Suprapubic skin (tissue), 4 donors: ENCODE measurements at regions not wholly inside any gene's neighbourhood (a gene's known extent, or its start where the extent isn't known, plus 50 kb on each side); places are given as distances from the start of the nearest gene placed in this dataset.

Source experiments
- DNase-seq, 2 donors: peaks; one replicate each; pipeline ENCODE4 v3.0.0-alpha.2; 2019; ENCODE audit warnings: low spot score in 2 of 2
- H3K27ac ChIP-seq: fragments of 200-600 bp; sonication (generic); one replicate; pipeline ENCODE4 v1.5.1; 2019
- H3K27me3 ChIP-seq: fragments of 200-600 bp; sonication (generic); one replicate; pipeline ENCODE4 v1.5.1; 2019
- H3K36me3 ChIP-seq: fragments of 200-600 bp; sonication (generic); one replicate; pipeline ENCODE4 v1.5.1; 2019
- H3K4me1 ChIP-seq: fragments of 200-600 bp; sonication (generic); one replicate; pipeline ENCODE4 v1.5.1; 2019
- H3K4me3 ChIP-seq: fragments of 200-600 bp; sonication (generic); one replicate; pipeline ENCODE4 v1.5.1; 2019; ENCODE audit warnings: mild to moderate bottlenecking
- H3K9me3 ChIP-seq: fragments of 200-600 bp; sonication (generic); one replicate; pipeline ENCODE4 v1.5.1; 2019
- EP300 ChIP-seq: sonication (generic); formaldehyde crosslinking; IDR thresholded peaks from one replicate; pipeline ENCODE4 v1.6.1; 2017; ENCODE audit warnings: antibody characterized with exemption
- POLR2A ChIP-seq, 2 donors: fragments of 450-650 bp; IDR thresholded peaks; one replicate each; pipeline ENCODE4 v1.6.1; 2017; ENCODE audit warnings: antibody characterized with exemption in 2 of 2, mild to moderate bottlenecking in 2 of 2, moderate library complexity in 2 of 2
- POLR2AphosphoS5 ChIP-seq, 3 donors: sonication (generic); formaldehyde crosslinking; IDR thresholded peaks; one replicate each; pipeline ENCODE4 v1.6.1; 2017; ENCODE audit warnings: antibody characterized with exemption in 3 of 3
- WGBS: methylation state at CpG from one replicate; pipeline ENCODE4 v1.1.5; 2018; 5-methylcytosine and 5-hydroxymethylcytosine counted together
- TF ChIP-seq, protein P1 (sequence below), 2 donors: fragments of 200-600 bp in 1 of 2; fragments of 450-650 bp in 1 of 2; sonication (generic) in 1 of 2; IDR thresholded peaks; one replicate each; pipeline ENCODE4 v1.5.1; 2016 to 2019; ENCODE audit warnings: antibody characterized with exemption in 2 of 2, mild to moderate bottlenecking in 1 of 2, moderate library complexity in 1 of 2

DNA sequence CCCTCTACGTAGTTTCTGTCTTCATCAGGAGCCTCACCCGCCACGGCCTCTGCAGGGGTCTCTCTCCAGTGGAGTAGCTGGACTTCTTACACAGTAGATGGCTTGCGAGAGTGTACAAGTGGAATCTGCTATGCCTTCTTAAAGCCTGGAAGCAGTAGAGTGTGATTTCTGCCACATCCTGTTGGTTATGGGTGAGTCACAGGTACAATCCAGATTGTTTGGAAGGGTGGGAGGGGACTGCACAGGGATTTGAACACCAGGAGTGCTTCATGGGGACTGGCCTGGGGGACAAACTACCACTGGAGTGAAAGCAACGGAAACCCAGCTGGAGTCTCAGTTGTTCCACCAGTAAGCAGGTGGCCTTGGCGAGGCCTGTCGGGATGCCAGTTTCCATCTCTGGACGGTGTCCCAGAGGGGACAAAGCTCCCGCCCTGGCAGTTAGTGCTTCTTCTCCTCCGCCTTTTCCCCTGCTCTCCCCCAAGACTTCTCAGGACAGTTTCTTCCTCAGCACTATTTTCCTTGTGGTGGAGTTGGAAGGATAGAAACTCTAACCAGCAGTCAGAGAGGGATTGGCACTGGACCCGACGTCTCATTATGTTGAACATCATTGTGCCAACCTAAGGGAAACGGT is 85.0 kb upstream of the RCN1 start:
- Histone ChIP-seq H3K27ac (no peak overlapping the region), H3K4me3 (no peak overlapping the region), H3K36me3 (no peaks in the 10 kb centered on the region), H3K27me3 (peaks cover 29% of the 10 kb centered on the region), H3K9me3 (no peaks in the 10 kb centered on the region), H3K4me1 (no peaks in the 10 kb centered on the region)
- no peak for DNase-seq
- TF ChIP-seq, protein P1, sequence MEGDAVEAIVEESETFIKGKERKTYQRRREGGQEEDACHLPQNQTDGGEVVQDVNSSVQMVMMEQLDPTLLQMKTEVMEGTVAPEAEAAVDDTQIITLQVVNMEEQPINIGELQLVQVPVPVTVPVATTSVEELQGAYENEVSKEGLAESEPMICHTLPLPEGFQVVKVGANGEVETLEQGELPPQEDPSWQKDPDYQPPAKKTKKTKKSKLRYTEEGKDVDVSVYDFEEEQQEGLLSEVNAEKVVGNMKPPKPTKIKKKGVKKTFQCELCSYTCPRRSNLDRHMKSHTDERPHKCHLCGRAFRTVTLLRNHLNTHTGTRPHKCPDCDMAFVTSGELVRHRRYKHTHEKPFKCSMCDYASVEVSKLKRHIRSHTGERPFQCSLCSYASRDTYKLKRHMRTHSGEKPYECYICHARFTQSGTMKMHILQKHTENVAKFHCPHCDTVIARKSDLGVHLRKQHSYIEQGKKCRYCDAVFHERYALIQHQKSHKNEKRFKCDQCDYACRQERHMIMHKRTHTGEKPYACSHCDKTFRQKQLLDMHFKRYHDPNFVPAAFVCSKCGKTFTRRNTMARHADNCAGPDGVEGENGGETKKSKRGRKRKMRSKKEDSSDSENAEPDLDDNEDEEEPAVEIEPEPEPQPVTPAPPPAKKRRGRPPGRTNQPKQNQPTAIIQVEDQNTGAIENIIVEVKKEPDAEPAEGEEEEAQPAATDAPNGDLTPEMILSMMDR (IDR thresholded peaks at IDR 0.05): no peak
- TF ChIP-seq EP300 (no peak), POLR2A (IDR thresholded peaks at IDR 0.05) (no peak), POLR2AphosphoS5 (IDR thresholded peaks at IDR 0.05) (no peak)
- WGBS: 89% methylated on average over 13 of the region's 13 CpGs

DNA sequence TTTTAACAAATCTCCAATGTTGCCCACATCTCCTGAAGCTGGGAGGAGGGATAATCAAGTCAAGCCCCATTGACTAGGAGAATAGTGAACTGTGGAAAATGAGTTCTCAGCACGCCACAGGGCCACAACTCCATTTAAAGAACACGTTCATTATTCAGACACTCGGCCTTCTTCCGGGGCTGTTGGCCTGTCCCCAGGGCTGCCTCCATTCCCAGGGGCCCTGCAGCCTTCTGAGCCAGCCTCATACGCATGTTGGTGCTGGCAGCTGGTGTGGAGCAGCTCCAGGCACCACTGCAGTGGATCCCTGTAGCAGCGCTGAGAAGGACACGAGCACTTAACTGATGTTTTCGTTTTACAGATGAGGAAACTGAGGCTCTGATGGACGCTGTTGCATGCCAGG is 87.5 kb upstream of the RCN1 start:
- no peaks in the 10 kb centered on the region for H3K4me1 ChIP-seq
- H3K9me3 ChIP-seq: no peaks in the 10 kb centered on the region
- H3K36me3 ChIP-seq: no peaks in the 10 kb centered on the region
- H3K27me3 ChIP-seq: peaks cover 19% of the 10 kb centered on the region
- 73% methylated on average over 9 of the region's 9 CpGs for WGBS
- DNase-seq: no peak
- H3K27ac ChIP-seq: no peak overlapping the region
- no peak overlapping the region for H3K4me3 ChIP-seq
- no peak for TF ChIP-seq POLR2A (IDR thresholded peaks at IDR 0.05)
- TF ChIP-seq, protein P1 (IDR thresholded peaks at IDR 0.05): no peak
- no peak for TF ChIP-seq EP300
- no peak for TF ChIP-seq POLR2AphosphoS5 (IDR thresholded peaks at IDR 0.05)

DNA sequence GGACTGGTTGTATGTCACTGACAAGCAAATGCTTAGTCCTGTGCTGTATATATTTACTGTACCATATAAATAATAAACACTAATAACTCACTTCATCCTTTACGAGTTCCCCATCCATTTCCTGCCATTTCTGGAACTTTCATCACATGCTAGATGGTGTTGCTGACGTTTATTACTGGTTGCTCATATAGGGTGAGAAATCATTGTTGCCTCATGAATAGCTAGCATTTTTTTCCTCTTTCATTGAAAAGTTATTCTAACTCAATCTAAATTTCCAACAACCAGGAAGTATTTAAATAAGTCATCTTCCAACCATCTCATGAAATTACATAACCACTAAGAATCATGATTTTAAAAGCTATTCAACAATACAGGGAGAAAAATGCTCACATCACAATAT is 88.6 kb upstream of the RCN1 start:
- Histone ChIP-seq H3K4me1 (no peaks in the 10 kb centered on the region), H3K36me3 (no peaks in the 10 kb centered on the region), H3K4me3 (no peak overlapping the region), H3K9me3 (no peaks in the 10 kb centered on the region), H3K27me3 (peaks cover 19% of the 10 kb centered on the region), H3K27ac (no peak overlapping the region)
- no peak for DNase-seq
- WGBS: 61% methylated on average over 2 of the region's 2 CpGs
- TF ChIP-seq POLR2A (IDR thresholded peaks at IDR 0.05) (no peak), EP300 (no peak), POLR2AphosphoS5 (IDR thresholded peaks at IDR 0.05) (no peak)
- TF ChIP-seq, protein P1 (IDR thresholded peaks at IDR 0.05): no peak

DNA sequence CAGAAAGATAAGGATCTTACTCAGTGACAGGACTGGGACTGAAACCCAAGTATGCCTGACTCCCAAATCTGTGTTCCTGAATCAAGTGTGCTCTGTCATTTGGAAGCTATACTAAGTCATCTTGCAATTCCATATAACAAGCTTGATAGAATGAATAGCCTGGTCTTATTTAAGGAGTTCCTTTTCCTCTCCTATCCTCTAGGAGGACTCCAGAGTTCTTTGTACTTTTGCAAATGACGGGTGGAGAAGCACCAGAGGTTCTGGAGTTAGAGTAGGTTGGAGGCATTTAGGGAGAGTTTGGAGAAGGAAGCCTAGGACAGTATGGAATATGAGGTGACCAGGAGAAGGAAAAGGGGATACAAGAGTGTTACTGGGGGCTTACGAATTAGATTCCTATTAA is 92.9 kb upstream of the RCN1 start:
- TF ChIP-seq POLR2AphosphoS5 (IDR thresholded peaks at IDR 0.05) (no peak), POLR2A (IDR thresholded peaks at IDR 0.05) (no peak), EP300 (no peak)
- TF ChIP-seq, protein P1 (IDR thresholded peaks at IDR 0.05): no peak
- peaks cover 19% of the 10 kb centered on the region for H3K27me3 ChIP-seq
- H3K36me3 ChIP-seq: no peaks in the 10 kb centered on the region
- no peak overlapping the region for H3K4me3 ChIP-seq
- 72% methylated on average over 2 of the region's 2 CpGs for WGBS
- H3K9me3 ChIP-seq: no peaks in the 10 kb centered on the region
- DNase-seq: no peak
- H3K27ac ChIP-seq: no peak overlapping the region
- H3K4me1 ChIP-seq: peaks cover 8% of the 10 kb centered on the region

DNA sequence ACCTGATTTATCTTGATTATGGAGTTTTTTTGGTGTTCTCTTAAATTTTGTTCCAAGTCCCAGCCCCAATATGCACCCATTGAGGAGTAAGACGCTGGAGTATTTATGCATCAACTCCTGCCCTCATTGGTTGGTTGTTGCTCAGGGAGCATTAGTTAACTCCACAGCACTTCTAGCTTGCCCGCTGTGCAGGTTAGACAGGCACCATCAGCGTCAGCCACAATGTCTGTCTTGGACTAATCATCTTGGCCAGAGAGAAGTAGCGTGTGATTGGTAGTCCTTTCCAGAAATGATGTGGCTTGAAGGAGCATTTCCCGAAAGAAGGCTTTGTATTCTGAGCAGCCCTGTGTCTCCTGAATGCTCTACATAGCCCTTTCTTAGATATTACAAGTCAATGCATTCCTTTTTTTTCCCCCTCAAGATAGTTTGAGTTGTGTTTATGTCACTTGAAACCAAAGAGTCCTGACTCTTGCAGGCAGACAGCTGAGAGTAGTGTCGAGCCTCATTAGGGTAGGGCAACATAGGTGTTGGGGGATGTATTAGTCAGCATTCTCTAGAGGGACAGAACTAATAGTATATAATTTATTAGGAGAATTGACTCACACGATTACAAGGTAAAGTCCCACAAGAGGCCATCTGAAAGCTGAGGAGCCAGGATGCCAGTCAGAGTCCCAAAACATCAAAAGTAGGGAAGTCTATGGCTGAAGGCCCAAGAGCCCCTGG is 94.6 kb upstream of the RCN1 start:
- Histone ChIP-seq H3K9me3 (no peaks in the 10 kb centered on the region), H3K4me3 (no peak overlapping the region), H3K27me3 (peaks cover 11% of the 10 kb centered on the region), H3K4me1 (peaks cover 8% of the 10 kb centered on the region), H3K36me3 (no peaks in the 10 kb centered on the region), H3K27ac (no peak overlapping the region)
- WGBS: 71% methylated on average over 7 of the region's 7 CpGs
- no peak for TF ChIP-seq POLR2A (IDR thresholded peaks at IDR 0.05)
- TF ChIP-seq, protein P1 (IDR thresholded peaks at IDR 0.05): no peak
- TF ChIP-seq EP300: no peak
- no peak for TF ChIP-seq POLR2AphosphoS5 (IDR thresholded peaks at IDR 0.05)
- no peak for DNase-seq
